ENCODE measurements at regions not wholly inside any gene's neighbourhood (a gene's known extent, or its start where the extent isn't known, plus 50 kb on each side); places are given as distances from the start of the nearest gene placed in this dataset.
"Not testable (repeated sequence)": the region's sequence is repeated elsewhere in the genome, so short reads cannot be mapped to it uniquely, and the experiment has no call there.

DNA sequence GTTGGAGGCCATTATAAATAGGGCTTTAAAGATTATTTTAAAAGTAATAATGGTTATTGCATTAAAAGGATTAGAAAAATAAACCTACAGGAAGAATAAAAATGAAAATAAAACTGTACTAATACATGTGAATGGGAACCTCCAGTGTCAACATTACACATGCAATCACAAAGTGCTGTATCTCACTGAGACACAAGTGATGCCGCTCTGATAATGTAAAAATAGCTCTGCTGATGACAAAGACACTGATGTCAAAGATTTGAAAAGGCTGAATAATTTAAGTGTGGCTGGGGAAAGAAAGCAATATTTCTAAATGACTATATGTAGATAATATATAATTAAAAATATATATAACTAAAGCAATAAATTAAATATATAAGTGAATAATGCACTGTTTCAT, 129.1 kb upstream of the RAP2B start:
- DNase-seq, result no peak

DNA sequence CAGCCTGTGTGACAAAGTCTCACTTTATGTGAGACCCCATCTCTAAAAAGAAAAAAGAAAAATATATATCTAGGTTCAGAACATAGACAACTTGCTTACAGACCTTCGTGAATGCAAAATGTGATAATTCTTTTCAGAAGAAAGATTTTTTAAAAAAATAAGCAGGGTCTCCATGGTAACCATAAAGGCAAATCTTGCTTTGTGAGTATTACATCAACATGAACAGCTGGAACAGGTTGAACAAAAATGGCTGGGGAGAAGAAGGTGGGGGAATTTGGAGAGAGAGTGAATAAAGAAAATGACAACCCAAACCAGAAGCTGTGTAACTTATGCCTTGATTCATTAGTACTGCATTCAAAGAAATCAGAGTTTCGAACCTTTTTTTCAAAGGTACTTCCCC, 125.2 kb upstream of the RAP2B start:
- DNase-seq, result no peak

DNA sequence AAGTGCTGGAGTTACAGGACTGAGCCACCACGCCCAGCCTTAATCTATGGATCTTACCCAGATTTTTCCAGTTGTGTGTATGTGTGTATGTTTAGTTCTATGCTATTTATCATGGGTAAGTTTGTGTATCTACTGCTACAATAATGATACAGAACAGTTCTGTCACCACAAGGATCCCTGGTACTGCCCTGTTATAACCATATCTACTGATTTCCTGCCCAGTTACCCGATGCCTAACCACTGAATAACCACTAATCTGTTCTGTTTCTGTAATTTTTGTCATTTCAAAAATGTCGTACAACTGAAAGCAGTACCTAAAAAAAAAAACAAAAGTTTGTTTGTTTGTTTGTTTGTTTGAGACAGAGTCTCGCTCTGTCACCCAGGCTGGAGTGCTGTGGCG, 123.7 kb upstream of the RAP2B start:
- DNase-seq, result no peak

DNA sequence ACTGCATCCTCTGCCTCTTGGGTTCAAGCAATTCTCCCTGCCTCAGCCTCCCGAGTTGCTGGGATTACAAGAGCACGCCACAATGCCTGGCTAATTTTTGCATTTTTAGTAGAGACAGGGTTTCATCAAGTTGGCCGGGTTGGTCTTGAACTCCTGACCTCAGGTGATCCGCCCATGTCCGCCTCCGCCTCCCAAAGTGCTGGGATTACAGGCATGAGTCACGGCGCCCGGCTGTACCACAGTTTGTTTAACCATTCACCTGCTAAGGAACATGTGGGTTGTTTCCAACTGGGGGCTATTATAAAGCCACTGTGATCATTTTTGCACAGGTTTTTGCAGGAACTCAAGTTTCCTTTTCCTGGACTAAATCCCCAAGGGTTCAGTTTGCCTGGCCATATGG, 123.2 kb upstream of the RAP2B start:
- DNase-seq, result no peak

DNA sequence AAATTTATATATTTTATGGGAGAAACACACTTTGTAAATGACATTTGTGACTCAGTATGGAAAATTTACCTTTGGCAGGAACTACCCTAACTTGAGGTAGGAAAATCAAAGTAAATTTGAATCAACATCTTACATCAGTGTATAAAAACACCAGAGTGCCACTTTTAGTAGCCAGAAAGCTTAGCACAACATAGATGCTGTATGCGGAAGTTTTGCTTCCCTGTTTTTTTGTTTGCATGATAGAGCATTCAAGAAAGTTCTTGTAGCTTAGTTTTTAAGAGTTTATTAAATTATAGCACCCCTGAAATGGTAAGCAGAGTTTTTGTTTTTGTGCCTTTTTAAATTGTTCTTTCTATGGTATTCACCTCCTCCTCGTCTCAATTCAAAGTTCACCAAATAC, 120.8 kb upstream of the RAP2B start:
- no peak for DNase-seq

DNA sequence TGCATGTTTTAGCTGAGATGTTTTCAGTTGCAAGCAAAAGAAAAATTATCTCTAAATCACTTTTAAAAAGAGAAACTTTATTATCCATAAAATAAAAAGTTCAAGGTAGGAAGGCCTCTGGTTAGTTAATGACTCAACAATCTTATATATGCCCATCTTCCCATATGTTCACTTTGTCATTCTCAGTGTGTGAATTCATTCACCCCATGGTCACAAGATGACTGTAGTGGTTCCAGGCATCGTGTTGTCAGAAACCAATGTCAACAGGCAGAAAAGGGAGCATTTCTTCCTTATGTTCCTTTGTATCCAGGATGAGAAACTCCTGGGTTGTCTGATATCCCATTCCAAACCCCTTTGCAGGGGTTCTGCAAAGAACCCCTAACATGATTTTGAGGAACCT, 119.9 kb upstream of the RAP2B start:
- DNase-seq, result no peak

DNA sequence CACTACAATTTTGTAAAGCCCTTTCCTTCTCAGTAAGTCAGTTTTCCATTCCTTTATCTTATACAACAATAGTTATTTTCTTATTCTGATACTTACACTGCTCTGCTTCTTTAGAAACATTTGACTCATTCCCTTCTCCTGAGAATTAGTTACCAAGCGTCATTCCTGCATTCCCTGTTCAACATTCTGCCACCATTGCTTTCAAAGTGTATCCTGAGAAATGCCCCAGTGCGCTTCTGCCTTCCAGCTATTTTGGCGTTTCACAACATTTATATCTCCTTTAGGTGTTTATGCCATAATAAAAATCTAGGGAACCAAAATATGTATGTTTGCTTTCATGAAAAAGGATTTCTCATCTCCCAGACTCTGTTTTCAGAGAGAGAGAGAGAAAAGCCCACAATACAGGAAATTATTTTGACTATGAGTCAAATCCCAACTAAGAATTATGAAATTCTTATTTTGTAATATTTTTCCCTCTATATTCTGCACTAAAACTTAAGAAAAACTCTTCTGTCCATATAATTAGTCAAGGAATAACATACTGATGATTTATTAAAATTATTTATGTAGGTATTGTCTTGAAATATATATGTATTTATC, 118.2 kb upstream of the RAP2B start:
- DNase-seq, result no peak

DNA sequence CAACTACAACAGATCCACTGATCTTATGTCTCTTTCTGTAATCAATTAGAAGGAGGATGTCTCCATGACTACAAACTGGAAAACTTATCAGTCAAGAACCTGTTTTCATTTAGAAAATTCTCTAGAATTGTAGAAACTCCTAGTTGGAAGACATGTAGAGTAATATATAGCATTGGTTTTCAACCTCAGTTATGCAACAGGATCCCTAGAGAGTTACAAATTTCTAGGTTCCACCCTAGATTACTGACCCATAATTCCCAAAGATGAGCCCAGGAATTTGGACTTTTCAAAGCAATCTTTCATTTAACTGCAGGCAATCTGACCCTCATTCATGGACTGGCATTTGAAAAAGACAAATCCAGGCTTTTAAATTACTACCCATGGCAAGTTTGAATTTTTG, 116.9 kb upstream of the RAP2B start:
- no peak for DNase-seq

DNA sequence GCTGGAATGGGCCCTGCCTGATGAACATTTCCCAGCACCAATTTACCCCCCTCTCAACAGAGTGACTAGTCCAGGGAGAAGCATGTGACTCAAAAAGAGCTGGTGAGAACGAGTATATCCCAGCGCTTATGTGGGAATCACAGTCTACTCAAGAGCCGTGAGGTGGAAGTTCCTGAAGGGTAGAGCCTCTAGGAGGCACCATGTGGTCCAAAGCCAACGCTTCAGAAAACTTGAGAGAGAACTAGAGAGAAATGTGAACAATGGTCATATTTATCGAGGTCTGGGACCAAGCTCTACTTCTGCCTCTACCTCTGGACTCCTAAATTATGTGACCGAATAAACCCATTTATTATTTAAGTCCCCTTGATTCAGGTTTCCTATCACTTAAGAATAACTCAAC, 111.0 kb upstream of the RAP2B start:
- no peak for DNase-seq

DNA sequence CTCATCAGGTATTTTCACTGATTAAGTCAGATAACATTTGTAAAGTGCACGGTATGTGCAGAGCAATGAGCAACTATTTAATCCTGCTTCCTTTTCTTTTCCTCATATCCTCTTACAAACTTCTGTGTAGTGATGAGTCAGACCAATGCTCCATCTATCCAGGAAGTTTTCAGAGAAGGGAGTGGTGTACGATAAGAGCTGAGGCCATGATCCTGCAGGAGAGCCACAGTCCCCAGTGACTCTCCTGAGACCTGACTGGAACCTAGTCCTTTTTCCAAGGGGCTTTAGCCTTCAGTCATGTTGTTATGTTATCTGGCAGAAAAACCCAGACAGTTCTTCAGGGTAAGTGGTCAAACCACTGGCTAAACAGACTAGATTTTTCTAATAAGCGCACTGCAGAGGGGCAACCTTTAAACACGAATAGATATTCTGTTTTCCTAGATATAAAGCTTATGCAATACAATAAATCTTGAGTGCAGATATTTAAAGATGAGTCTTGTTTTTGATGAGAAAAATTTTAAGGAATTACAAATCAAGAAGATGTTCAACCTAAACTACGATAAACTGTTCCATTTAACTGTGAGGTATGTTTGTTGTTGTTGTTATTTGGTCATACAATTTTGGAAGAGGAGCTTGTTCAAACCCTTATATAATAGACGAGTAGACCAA, 110.5 kb upstream of the RAP2B start:
- DNase-seq, result no peak

DNA sequence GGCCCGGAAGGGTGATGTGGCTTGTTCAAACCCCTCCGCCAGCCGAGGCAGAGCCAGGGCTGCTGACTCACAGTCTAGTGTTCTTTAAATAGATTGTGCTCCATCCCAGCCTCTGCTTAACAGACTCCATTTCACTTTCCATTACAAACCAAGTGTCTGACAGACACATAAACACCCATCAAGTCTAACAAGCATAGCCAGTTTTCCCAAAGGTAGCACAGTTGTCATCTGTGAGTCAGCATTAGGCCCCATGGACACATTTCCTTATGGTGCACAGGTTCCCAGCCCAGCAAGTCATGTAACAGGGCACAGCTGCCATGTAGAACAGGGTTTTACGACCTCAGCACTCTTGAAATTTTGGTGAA, 109.9 kb upstream of the RAP2B start:
- DNase-seq, result no peak

DNA sequence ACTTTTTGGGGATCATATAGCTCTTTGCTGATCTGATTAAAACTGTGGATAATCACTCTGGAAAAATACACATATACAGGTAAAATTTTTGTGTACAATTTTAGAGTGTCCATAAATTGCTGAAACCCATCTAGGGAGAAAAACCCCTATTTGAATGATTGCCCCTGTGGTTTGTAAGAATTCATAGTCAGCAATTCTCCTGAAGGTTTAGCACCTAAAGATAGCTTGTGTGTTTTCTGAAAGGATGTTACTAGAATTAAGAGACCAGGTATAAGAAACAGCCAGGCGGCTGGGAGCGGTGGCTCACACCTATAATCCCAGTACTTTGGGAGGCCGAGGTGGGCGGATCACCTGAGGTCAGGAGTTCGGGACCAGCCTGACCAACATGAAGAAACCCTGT, 106.8 kb upstream of the RAP2B start:
- DNase-seq, result no peak

DNA sequence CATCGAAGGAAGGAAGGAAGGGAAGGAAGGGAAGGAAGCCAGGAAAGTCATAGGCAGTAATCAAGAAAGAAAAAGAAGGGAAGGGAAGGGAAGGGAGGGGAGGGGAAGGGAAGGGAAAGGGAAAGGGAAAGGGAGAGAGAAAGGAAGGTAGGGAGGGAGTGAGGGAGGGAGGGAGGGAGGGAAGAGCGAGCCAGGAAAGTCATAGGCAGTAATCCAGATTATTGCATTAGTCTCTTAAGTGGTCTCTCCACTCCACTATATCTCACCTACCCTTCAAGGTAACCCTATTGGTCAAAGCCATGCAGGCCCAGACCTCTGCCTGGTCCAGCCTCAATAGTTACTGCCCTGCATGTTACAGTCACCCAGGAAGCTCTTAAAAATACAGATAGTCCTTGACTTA, 106.2 kb upstream of the RAP2B start:
- no peak for DNase-seq

DNA sequence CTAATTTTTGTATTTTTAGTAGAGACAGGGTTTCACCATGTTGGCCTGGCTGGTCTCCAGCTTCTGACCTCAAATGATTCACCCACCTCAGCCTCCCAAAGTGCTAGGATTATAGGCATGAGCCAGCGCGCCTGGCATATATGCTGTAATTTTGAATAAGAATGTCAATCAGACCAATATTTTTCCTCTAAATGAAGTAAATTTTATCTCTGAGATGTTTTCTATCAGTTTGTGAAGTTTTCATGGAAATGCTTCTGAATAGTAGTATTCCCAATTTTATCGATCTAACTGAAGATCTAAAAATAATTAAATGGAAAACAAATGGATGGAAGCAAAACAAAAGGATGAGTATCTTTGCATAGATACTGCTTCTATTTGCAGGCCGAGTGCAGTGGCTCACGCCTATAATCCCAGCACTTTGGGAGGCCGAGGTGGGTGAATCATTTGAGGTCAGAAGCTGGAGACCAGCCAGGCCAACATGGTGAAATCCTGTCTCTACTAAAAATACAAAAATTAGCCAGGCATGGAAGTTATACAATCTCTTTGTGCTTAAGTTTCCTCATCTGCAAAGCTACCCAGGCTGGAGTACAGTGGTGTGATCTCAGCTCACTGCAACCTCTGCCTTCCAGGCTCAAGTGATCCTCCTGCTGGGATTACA, 103.9 kb upstream of the RAP2B start:
- not testable (repeated sequence) for DNase-seq

DNA sequence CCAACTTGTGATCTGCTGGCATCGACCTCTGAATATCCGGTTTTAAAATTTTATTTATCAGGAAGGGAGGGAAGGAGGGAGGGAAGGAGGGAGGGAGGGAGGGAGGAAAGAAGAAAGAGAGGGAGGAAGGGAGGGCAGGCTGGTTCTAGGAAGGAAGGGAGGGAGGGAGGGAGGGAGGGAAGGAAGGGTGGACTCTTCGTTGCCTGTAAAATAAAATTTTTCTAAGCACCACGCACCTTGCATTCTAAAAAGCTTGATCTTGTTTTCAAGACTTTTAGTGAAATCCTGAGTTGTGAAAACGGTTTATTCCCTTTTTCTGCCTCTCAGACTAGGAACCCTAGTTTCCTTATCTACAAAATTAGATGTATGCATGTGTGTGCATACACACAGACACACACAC, 101.7 kb upstream of the RAP2B start:
- DNase-seq, result no peak

DNA sequence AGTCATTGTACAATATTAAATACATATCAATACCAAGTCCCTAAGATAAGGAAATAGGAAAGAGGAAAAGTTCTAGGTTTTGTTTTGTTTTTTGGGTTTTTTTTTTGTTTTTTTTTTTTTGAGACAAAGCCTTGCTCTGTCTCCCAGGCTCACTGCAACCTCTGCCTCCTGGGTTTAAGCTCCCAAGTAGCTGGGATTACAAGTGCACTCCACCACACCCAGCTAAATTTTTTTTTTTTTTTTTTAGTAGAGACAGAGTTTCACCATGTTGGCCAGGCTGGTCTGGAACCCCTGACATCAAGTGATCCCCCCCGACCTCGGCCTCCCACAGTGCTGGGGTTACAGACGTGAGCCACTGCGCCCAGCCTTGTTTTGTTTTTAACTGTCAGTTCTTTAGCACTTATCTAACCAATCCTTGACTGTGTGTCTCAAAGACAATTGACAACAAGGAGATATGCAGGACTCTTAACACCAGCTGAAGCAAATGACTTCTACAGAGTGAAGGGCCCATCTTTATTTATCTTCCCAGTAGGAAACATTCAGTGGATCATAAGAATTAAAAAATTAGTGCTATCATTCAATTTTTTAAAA, 100.0 kb upstream of the RAP2B start:
- DNase-seq, result no peak

DNA sequence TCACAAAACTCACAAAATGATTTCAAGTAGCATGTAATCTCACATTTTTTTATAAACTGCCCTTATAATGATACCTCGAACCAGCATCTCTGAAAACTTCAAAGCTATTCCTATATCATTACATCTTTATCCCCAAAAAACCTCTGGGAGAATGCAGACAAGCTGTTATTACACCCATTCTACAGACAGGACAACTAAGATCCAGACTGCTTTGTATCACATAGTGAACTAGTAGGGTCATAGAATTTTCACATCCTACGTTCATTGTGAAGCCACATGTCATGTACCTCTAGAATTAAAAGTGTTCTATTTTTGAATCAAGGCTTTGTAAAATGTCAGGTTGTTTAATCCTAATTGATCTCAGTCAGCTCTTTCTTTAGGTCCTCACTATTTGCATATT, 98.7 kb upstream of the RAP2B start:
- DNase-seq, result no peak

DNA sequence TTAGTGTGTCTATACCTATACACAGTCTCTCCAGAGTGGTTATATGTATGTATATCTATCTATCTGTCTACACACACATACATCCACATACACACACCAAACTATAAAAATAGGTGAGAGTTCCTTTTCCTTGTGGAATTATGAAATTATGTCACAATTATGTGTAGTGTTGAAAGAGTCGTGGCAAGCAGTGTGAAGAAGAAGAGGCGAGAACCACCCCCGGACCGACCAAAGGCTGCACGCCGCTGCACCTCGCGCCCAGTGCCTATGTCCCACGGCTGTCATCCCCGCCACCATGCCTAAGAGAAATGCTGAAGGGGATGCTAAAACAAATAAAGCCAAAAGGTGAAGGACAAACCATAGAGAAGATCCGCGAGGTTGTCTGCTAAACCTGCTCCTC, 95.0 kb upstream of the RAP2B start:
- DNase-seq, result no peak

DNA sequence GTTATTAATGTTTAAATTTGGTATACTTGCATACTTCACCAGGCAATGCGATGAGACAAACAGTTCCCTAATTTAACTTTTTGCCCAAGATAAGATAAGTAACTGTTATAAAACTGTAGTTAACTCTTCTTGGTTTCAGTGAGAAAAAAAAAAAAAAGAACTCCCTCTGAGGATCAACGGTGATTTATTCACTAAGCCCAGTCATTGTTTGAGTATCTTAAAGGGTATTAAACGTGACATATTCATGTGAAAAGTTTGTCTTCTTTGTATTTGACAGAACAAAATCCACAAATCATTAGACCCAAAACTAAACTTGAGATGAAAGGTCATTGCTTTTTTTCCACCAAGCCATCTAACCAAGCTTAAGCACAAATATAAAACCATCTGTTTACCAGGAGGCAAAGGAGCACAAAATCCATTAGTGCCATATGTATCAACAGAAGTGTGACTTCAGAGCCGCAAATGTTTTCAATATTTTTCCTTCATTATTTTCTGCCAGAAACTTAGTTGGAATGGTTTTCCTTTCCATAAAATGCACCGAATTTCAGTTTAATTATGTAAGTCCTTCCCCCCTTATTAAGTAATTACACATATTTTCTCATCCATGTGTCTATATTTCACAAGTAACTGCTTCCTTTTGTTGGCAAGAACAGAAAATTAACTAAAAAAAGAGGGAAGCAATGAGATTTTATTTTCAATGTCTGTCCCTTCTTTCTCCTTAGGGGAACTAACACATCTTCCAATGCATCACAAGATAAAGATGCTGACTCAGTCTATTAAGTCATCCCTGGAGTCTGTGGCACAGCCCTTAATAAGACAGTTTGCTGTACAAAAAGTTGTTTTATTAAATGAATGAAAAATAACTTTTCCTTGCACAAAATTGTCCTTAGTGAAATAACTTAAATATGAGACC, 92.2 kb upstream of the RAP2B start:
- no peak for DNase-seq

DNA sequence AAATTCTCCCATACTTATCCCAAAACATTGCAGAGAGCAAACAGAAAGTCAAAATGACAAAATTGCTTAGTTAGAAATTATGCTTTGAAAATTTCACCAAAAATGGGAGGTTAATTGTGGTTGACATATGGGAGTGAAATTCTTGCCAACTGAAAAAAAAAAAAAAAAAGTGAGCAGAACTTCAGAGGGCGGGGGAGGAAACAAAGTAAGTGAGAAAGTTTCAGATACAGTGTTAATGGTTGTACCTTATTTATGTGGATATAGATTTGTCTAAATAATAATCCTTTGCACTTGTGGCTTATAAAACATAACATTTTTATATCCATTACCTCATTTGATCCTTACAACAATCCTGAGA, 91.5 kb upstream of the RAP2B start:
- DNase-seq, result no peak

DNA sequence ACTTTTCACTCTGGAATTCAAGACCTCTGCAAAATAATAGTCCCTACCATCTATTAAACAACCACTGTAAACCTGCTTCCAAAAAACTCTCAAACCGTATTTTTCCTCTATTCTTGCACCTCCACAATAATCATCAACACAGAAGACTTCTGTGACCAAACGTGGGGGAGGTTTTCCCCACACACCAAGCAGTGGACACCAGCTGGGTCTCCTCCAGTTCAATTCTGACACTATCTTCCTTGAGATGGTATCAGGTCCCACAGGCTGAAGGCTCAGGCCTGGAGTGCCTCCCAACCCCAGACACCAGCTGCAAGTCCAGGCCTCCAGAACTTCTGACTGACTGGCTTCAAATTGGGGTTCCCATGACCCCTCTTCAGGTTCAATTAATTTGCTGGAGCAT, 89.6 kb upstream of the RAP2B start:
- DNase-seq, result no peak

DNA sequence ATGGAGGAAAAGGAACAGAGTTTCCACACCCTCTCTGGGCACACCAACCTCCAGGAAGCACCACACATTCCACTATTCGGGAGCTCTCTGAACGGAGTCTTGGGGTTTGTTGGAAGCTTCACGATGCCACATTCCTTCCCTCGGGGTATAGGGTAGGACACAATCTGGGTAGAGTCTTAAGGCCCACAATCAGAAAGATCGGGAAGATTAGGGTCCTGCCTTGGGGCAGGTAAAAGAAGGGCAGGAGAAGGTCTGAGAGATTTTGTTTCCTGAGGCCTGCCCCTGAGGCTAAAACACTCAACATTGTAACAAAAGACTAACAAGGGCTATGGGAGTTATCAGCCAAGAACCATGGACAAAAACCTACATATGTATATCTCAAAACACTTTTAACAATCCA, 89.2 kb upstream of the RAP2B start:
- DNase-seq, result no peak

DNA sequence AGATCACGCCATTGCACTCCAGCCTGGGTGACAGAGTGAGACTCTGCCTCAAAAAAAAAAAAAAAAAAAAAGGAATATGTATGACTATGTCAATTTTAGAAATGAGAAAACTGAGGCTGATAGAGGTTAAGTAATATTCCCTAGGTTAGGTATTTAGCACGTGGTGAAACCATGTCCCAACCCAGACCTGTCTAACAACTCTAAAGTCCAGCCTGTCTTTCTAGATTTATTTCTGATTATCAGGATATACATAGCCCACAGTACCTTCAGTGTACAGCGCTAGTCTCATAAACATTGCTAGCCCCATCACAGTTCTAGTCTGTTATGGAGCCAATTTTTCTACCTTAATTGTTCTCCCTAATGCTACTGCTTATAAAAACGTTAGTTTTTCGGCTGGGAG, 88.4 kb upstream of the RAP2B start:
- DNase-seq, result no peak

Measured in central memory CD4-positive, alpha-beta T cell (primary cell).